HG03039 (cell line): ENCODE measurements at regions not wholly inside any gene's neighbourhood (a gene's known extent, or its start where the extent isn't known, plus 50 kb on each side); places are given as distances from the start of the nearest gene placed in this dataset.

Experiments used
- ATAC-seq: cut with Tn5 transposase; IDR thresholded peaks from one replicate; pipeline ENCODE4 v1.9.1; 2021; ENCODE audit warnings: mild to moderate bottlenecking, moderate library complexity; ENCODE audit not compliant: unreplicated experiment

- ATAC-seq = no peak
Observed at GRCh38 chr2:116645155-116645554, 1169.3 kb upstream of the DDX18 start.

GRCh38 chr2:116668691-116669090, 1145.8 kb upstream of the DDX18 start:
- ATAC-seq = no peak

- ATAC-seq = no peak
Observed at GRCh38 chr2:116669782-116670181, 1144.7 kb upstream of the DDX18 start.

- ATAC-seq = no peak
Observed at GRCh38 chr2:116674188-116674587, 1140.3 kb upstream of the DDX18 start.

GRCh38 chr2:116676776-116677175, 1137.7 kb upstream of the DDX18 start:
- ATAC-seq = no peak

GRCh38 chr2:116680256-116680936, 1134.1 kb upstream of the DDX18 start:
- no peak for ATAC-seq

- no peak for ATAC-seq
Observed at GRCh38 chr2:116687371-116687770, 1127.1 kb upstream of the DDX18 start.

- no peak for ATAC-seq
Observed at GRCh38 chr2:116692988-116693387, 1121.5 kb upstream of the DDX18 start.

GRCh38 chr2:116696223-116696622, 1118.3 kb upstream of the DDX18 start:
- no peak for ATAC-seq

GRCh38 chr2:116696903-116697302, 1117.6 kb upstream of the DDX18 start:
- no peak for ATAC-seq

GRCh38 chr2:116706396-116706795, 1108.1 kb upstream of the DDX18 start:
- ATAC-seq = no peak

GRCh38 chr2:116716038-116716437, 1098.5 kb upstream of the DDX18 start:
- no peak for ATAC-seq

- no peak for ATAC-seq
Observed at GRCh38 chr2:116716444-116716843, 1098.0 kb upstream of the DDX18 start.

GRCh38 chr2:116717832-116718231, 1096.7 kb upstream of the DDX18 start:
- ATAC-seq = no peak

GRCh38 chr2:116718451-116718850, 1096.0 kb upstream of the DDX18 start:
- no peak for ATAC-seq

GRCh38 chr2:116719836-116720235, 1094.7 kb upstream of the DDX18 start:
- no peak for ATAC-seq

- no peak for ATAC-seq
Observed at GRCh38 chr2:116724550-116724949, 1089.9 kb upstream of the DDX18 start.

- ATAC-seq = no peak
Observed at GRCh38 chr2:116732322-116732721, 1082.2 kb upstream of the DDX18 start.

- ATAC-seq = no peak
Observed at GRCh38 chr2:116733699-116734098, 1080.8 kb upstream of the DDX18 start.

- no peak for ATAC-seq
Observed at GRCh38 chr2:116737951-116738350, 1076.5 kb upstream of the DDX18 start.

- ATAC-seq = no peak
Observed at GRCh38 chr2:116747103-116747502, 1067.4 kb upstream of the DDX18 start.

GRCh38 chr2:116749994-116750393, 1064.5 kb upstream of the DDX18 start:
- no peak for ATAC-seq

- ATAC-seq = no peak
Observed at GRCh38 chr2:116754381-116755101, 1060.0 kb upstream of the DDX18 start.
